ENCODE measurements at regions not wholly inside any gene's neighbourhood (a gene's known extent, or its start where the extent isn't known, plus 50 kb on each side); places are given as distances from the start of the nearest gene placed in this dataset.

DNA sequence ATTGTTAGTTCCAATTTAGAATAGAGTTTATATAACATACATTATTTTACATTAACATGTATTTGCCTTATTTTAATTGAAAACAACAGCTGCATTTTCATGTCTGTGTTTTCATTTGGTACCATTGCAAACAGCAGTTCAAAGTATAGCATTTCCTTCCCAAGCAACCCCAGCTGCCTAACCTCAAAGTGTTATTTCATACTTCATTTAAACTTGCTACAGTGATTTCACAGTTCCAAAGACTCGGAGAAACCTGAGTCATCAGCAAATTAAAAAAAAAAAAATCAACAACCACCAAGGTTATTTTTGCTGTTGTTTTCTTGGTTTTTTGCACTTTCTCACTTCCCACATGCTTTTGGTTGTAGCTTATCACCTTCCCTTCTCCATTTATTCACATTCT, 236.5 kb upstream of the SPHKAP start:
- Histone ChIP-seq H3K9me3 (ENCODE audit: control insufficient read depth, insufficient read depth, low read depth, low read length) (no peaks in the 10 kb centered on the region), H3K27ac (ENCODE audit: low read length) (no peak overlapping the region), H3K4me1 (ENCODE audit: control insufficient read depth, insufficient read depth, low read length) (no peaks in the 10 kb centered on the region), H3K4me3 (ENCODE audit: low read depth in 2 of 2, low read length in 2 of 2) (no peak overlapping the region), H3K27me3 (ENCODE audit: control insufficient read depth, insufficient read depth, low read length) (no peaks in the 10 kb centered on the region), H3K36me3 (ENCODE audit: control insufficient read depth, insufficient read depth, low read length) (no peaks in the 10 kb centered on the region)
- no peak for TF ChIP-seq SIN3A (IDR thresholded peaks at IDR 0.05; ENCODE audit: borderline replicate concordance, insufficient read depth, low read depth, low read length)
- no peak for TF ChIP-seq REST (IDR thresholded peaks at IDR 0.05; ENCODE audit: insufficient read depth in 1 of 2, low read depth in 2 of 2, low read length in 1 of 2)
- TF ChIP-seq, protein P1, sequence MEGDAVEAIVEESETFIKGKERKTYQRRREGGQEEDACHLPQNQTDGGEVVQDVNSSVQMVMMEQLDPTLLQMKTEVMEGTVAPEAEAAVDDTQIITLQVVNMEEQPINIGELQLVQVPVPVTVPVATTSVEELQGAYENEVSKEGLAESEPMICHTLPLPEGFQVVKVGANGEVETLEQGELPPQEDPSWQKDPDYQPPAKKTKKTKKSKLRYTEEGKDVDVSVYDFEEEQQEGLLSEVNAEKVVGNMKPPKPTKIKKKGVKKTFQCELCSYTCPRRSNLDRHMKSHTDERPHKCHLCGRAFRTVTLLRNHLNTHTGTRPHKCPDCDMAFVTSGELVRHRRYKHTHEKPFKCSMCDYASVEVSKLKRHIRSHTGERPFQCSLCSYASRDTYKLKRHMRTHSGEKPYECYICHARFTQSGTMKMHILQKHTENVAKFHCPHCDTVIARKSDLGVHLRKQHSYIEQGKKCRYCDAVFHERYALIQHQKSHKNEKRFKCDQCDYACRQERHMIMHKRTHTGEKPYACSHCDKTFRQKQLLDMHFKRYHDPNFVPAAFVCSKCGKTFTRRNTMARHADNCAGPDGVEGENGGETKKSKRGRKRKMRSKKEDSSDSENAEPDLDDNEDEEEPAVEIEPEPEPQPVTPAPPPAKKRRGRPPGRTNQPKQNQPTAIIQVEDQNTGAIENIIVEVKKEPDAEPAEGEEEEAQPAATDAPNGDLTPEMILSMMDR (IDR thresholded peaks at IDR 0.05) = no peak
- no peak for TF ChIP-seq POLR2AphosphoS5 (IDR thresholded peaks at IDR 0.05; ENCODE audit: low read depth, low read length)
- no peak for TF ChIP-seq TCF7L2 (IDR thresholded peaks at IDR 0.05; ENCODE audit: low read depth, low read length)
- ATAC-seq = no peak
- ChIA-PET CTCF (no interaction called here), POLR2A (no interaction called here)
- intact Hi-C loops (cut with micrococcal nuclease; ENCODE audit: unreplicated experiment) (no loop called here), in situ Hi-C loops (cut with HindIII; ENCODE audit: low pct_unique_long_range_greater_than_20kb, low sequenced_read_pairs) (no loop called here)
- no TSS peak for BruUV-seq (replicated peaks)
- no peak for DNase-seq (ENCODE audit: low read depth, low spot score)

DNA sequence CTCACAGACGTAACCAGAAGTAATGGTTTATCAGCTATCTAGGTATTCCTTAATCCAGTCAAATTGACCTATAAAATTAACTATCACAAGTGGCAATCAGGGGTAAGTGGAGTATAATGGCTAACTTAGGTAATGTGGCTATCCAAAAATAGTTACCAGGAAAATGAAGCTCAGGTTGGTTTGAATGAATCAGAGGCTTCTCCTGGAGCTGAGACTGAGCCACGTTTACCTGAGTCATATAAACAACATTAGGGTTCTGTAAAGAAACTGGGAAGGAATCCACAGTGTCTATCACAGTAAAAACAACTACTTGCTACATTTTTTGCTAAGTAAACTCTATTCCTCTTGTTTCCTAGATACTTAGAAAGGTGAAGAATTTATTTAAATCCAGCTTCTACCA, 236.0 kb upstream of the SPHKAP start:
- ATAC-seq = no peak
- intact Hi-C loops (cut with micrococcal nuclease; ENCODE audit: unreplicated experiment) (no loop called here), in situ Hi-C loops (cut with HindIII; ENCODE audit: low pct_unique_long_range_greater_than_20kb, low sequenced_read_pairs) (no loop called here)
- ChIA-PET POLR2A (no interaction called here), CTCF (no interaction called here)
- no peak for DNase-seq (ENCODE audit: low read depth, low spot score)
- no peak for TF ChIP-seq SIN3A (IDR thresholded peaks at IDR 0.05; ENCODE audit: borderline replicate concordance, insufficient read depth, low read depth, low read length)
- TF ChIP-seq, protein P1 (IDR thresholded peaks at IDR 0.05) = no peak
- TF ChIP-seq REST (IDR thresholded peaks at IDR 0.05; ENCODE audit: insufficient read depth in 1 of 2, low read depth in 2 of 2, low read length in 1 of 2) = no peak
- TF ChIP-seq POLR2AphosphoS5 (IDR thresholded peaks at IDR 0.05; ENCODE audit: low read depth, low read length) = no peak
- no peak for TF ChIP-seq TCF7L2 (IDR thresholded peaks at IDR 0.05; ENCODE audit: low read depth, low read length)
- H3K9me3 ChIP-seq (ENCODE audit: control insufficient read depth, insufficient read depth, low read depth, low read length) = no peaks in the 10 kb centered on the region
- no peaks in the 10 kb centered on the region for H3K36me3 ChIP-seq (ENCODE audit: control insufficient read depth, insufficient read depth, low read length)
- no peak overlapping the region for H3K4me3 ChIP-seq (ENCODE audit: low read depth in 2 of 2, low read length in 2 of 2)
- no peaks in the 10 kb centered on the region for H3K4me1 ChIP-seq (ENCODE audit: control insufficient read depth, insufficient read depth, low read length)
- no peak overlapping the region for H3K27ac ChIP-seq (ENCODE audit: low read length)
- no peaks in the 10 kb centered on the region for H3K27me3 ChIP-seq (ENCODE audit: control insufficient read depth, insufficient read depth, low read length)
- BruUV-seq (replicated peaks) = no TSS peak

Measured in Panc1 (cell line).